ENCODE measurements at regions not wholly inside any gene's neighbourhood (a gene's known extent, or its start where the extent isn't known, plus 50 kb on each side); places are given as distances from the start of the nearest gene placed in this dataset.

DNA sequence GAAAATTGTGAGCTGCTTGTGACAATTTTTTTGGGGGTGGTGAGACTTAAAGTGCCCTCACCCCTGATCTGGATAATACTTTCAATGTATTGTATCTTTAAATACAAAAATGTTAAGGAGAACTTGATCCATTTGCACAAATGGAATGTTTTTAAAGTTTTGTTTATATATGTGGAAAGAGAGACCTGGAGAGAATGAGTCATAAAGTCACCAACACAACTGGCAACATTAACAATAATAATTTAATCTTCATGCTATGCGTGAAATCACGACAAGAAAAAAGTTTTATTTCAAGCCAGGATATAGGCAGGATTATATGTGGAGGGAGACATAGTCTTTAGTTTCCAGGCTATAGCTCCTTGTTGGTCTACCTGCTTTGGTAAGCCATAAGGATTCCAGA lies 537.5 kb downstream of the GPAM start:
- TF ChIP-seq, protein P1, sequence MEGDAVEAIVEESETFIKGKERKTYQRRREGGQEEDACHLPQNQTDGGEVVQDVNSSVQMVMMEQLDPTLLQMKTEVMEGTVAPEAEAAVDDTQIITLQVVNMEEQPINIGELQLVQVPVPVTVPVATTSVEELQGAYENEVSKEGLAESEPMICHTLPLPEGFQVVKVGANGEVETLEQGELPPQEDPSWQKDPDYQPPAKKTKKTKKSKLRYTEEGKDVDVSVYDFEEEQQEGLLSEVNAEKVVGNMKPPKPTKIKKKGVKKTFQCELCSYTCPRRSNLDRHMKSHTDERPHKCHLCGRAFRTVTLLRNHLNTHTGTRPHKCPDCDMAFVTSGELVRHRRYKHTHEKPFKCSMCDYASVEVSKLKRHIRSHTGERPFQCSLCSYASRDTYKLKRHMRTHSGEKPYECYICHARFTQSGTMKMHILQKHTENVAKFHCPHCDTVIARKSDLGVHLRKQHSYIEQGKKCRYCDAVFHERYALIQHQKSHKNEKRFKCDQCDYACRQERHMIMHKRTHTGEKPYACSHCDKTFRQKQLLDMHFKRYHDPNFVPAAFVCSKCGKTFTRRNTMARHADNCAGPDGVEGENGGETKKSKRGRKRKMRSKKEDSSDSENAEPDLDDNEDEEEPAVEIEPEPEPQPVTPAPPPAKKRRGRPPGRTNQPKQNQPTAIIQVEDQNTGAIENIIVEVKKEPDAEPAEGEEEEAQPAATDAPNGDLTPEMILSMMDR (IDR thresholded peaks at IDR 0.05; ENCODE audit: control extremely low read depth in 1 of 3, insufficient read depth in 1 of 3, low read depth in 1 of 3, low read length in 3 of 3): no peak
- TF ChIP-seq TEAD4 (IDR thresholded peaks at IDR 0.05; ENCODE audit: low read depth, low read length): no peak
- TF ChIP-seq POLR2A (IDR thresholded peaks at IDR 0.05; ENCODE audit: control extremely low read depth in 1 of 2, low read depth in 2 of 2, low read length in 2 of 2): no peak
- no peak for TF ChIP-seq YY1 (IDR thresholded peaks at IDR 0.05; ENCODE audit: low read depth, low read length)
- no peak for TF ChIP-seq NRF1 (IDR thresholded peaks at IDR 0.05; ENCODE audit: low read depth, low read length)
- TF ChIP-seq POU5F1 (IDR thresholded peaks at IDR 0.05; ENCODE audit: low read depth, low read length): no peak
- TF ChIP-seq SIRT6 (IDR thresholded peaks at IDR 0.05; ENCODE audit: low read length): no peak
- TF ChIP-seq, protein P2, sequence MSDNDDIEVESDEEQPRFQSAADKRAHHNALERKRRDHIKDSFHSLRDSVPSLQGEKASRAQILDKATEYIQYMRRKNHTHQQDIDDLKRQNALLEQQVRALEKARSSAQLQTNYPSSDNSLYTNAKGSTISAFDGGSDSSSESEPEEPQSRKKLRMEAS (IDR thresholded peaks at IDR 0.05): no peak
- TF ChIP-seq MAFK (IDR thresholded peaks at IDR 0.05; ENCODE audit: low read depth, low read length): no peak
- TF ChIP-seq JUND (IDR thresholded peaks at IDR 0.05; ENCODE audit: low read length): no peak

All from H1 (cell line).